MCF 10A (cell line): ENCODE measurements at regions not wholly inside any gene's neighbourhood (a gene's known extent, or its start where the extent isn't known, plus 50 kb on each side); places are given as distances from the start of the nearest gene placed in this dataset.
"Not testable (repeated sequence)": the region's sequence is repeated elsewhere in the genome, so short reads cannot be mapped to it uniquely, and the experiment has no call there.

Experiments
- BruUV-seq: library from RNA; stranded (reverse); fragments of 400-500 nt; replicated peaks from 2 replicates; lab custom pipeline; 2021; lab: Mats Ljungman, UMichigan
- CTCF ChIA-PET: fragments of 300-600 bp; sonication (Branson Sonifier 250); formaldehyde crosslinking; extraction: SDS; loops from one replicate; lab custom pipeline; 2021; ENCODE audit warnings: antibody characterized with exemption, inconsistent platforms; lab: Yijun Ruan, JAX
- POLR2A ChIA-PET: fragments of 300-600, 350-650 bp; sonication (Branson Sonifier 250); formaldehyde crosslinking; extraction: SDS; loops from one replicate; lab custom pipeline; 2020; ENCODE audit warnings: antibody characterized with exemption, inconsistent platforms; lab: Yijun Ruan, JAX
- DNase-seq: peaks from one replicate; pipeline ENCODE4 v3.0.0-alpha.2; 2018; ENCODE audit not compliant: unreplicated experiment
- H3K27ac Mint-ChIP-seq: one replicate; pipeline ENCODE4 v1.8.0; 2022; ENCODE audit warnings: mild to moderate bottlenecking, low read depth, mixed read lengths; ENCODE audit not compliant: unreplicated experiment
- H3K27me3 Mint-ChIP-seq: one replicate; pipeline ENCODE4 v1.8.0; 2022; ENCODE audit warnings: mixed read lengths; ENCODE audit not compliant: insufficient read depth, unreplicated experiment
- H3K36me3 Mint-ChIP-seq: one replicate; pipeline ENCODE4 v1.8.0; 2022; ENCODE audit warnings: mild to moderate bottlenecking, moderate library complexity, mixed read lengths; ENCODE audit not compliant: insufficient read depth, unreplicated experiment
- H3K4me1 Mint-ChIP-seq: one replicate; pipeline ENCODE4 v1.8.0; 2022; ENCODE audit warnings: mixed read lengths; ENCODE audit not compliant: insufficient read depth, unreplicated experiment
- H3K4me3 Mint-ChIP-seq: one replicate; pipeline ENCODE4 v1.8.0; 2022; ENCODE audit warnings: mild to moderate bottlenecking, moderate library complexity, mixed read lengths; ENCODE audit not compliant: unreplicated experiment
- H3K9me3 Mint-ChIP-seq: one replicate; pipeline ENCODE4 v1.8.0; 2022; ENCODE audit warnings: mixed read lengths; ENCODE audit not compliant: unreplicated experiment
- intact Hi-C: fragments of 100-400 bp; cut with micrococcal nuclease; formaldehyde crosslinking; loops from 2 replicates; pipeline ENCODE4 v1.14.1; 2022
- TF ChIP-seq, protein P1 (sequence below): fragments of 200-600 bp; IDR thresholded peaks from one replicate; pipeline ENCODE4 v1.8.0; 2022; ENCODE audit warnings: antibody characterized with exemption, mild to moderate bottlenecking; ENCODE audit not compliant: unreplicated experiment

DNA sequence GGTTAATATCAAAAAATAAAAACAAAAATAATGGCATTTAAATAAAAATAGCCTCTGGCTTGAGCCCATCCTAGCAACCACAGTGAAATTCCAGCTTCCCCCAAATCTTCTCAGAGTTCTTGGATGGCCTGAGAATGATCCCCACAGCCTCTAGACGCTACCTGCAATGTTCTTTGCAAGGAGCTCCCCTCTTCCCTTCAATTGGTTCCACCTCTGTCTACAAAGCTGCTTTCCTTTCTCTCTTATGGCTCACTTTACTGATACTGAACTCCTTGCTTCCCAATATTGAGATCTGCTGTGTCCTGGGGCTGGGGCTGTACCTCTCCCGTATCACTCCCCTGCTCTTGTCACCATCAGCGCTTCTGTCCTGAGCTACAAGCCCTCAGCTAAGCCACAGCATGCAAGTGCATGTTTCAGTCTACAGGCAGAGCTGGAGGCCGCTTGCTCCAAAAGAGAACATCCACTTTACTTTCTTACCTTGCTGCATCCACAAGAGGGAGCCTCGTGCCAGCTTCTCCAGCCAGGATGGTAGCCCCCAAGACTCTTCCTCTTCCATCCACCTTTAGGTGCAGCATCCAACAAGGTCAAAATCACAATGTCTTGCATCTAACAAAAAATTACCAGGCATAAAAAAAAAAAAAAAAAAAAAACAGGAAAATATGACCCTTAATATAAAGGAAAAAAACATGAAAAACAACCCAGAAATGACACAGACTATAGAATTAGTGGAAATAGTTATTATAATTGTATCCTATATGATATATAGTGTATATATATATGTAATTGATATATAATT lies 57.4 kb upstream of the PRSS3 start:
- no TSS peak for BruUV-seq
- peak; percentile 71 for DNase-seq
- intact Hi-C loops, result loop anchor here (1.0 to 5.0 kb wide), 4 partner anchors 40 to 284 kb away; no protein-coding TSS in a partner anchor
- no peak overlapping the region for H3K4me3 Mint-ChIP-seq
- H3K9me3 Mint-ChIP-seq, result no peaks in the 10 kb centered on the region
- peaks cover 23% of the 10 kb centered on the region for H3K4me1 Mint-ChIP-seq
- H3K27me3 Mint-ChIP-seq, result no peaks in the 10 kb centered on the region
- H3K27ac Mint-ChIP-seq, result peak overlapping the region; percentile 14
- CTCF ChIA-PET, result interaction anchor here (0.5 to 3.3 kb wide), 36 partner anchors 9 to 1263 kb away, joined by 3 to 69 read pairs (median 4); partner anchors contain the start of gene UBE2R2
- TF ChIP-seq, protein P1, sequence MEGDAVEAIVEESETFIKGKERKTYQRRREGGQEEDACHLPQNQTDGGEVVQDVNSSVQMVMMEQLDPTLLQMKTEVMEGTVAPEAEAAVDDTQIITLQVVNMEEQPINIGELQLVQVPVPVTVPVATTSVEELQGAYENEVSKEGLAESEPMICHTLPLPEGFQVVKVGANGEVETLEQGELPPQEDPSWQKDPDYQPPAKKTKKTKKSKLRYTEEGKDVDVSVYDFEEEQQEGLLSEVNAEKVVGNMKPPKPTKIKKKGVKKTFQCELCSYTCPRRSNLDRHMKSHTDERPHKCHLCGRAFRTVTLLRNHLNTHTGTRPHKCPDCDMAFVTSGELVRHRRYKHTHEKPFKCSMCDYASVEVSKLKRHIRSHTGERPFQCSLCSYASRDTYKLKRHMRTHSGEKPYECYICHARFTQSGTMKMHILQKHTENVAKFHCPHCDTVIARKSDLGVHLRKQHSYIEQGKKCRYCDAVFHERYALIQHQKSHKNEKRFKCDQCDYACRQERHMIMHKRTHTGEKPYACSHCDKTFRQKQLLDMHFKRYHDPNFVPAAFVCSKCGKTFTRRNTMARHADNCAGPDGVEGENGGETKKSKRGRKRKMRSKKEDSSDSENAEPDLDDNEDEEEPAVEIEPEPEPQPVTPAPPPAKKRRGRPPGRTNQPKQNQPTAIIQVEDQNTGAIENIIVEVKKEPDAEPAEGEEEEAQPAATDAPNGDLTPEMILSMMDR, result peak; percentile 88
- no peaks in the 10 kb centered on the region for H3K36me3 Mint-ChIP-seq
- POLR2A ChIA-PET, result interaction anchor here (0.6 to 2.5 kb wide), 7 partner anchors 10 to 639 kb away, joined by 3 to 26 read pairs (median 3); no protein-coding TSS in a partner anchor

- no peak for DNase-seq
- CTCF ChIA-PET, result interaction anchor here (0.7 to 3.3 kb wide), 12 partner anchors 10 to 334 kb away, joined by 3 to 69 read pairs (median 4); no protein-coding TSS in a partner anchor
- Mint-ChIP-seq H3K4me1 (peaks cover 21% of the 10 kb centered on the region), H3K36me3 (no peaks in the 10 kb centered on the region), H3K9me3 (no peaks in the 10 kb centered on the region), H3K27ac (no peak overlapping the region), H3K4me3 (no peak overlapping the region), H3K27me3 (no peaks in the 10 kb centered on the region)
- intact Hi-C loops, result loop anchor here (5.0 kb wide), 1 partner anchor 283 kb away; no protein-coding TSS in a partner anchor
- POLR2A ChIA-PET, result interaction anchor here (0.6 to 2.5 kb wide), 2 partner anchors 39 to 74 kb away, joined by 3 to 26 read pairs; no protein-coding TSS in a partner anchor
- TF ChIP-seq, protein P1, result no peak
- no TSS peak for BruUV-seq
Measured at GRCh38 chr9:33739398-33739797, 56.0 kb upstream of the PRSS3 start.

GRCh38 chr9:33740075-33740474 lies 55.3 kb upstream of the PRSS3 start:
- TF ChIP-seq, protein P1, result no peak
- POLR2A ChIA-PET, result interaction anchor here (0.6 to 0.7 kb wide), 2 partner anchors 42 to 67 kb away, joined by 3 to 4 read pairs; no protein-coding TSS in a partner anchor
- DNase-seq, result no peak
- H3K27ac Mint-ChIP-seq, result no peak overlapping the region
- intact Hi-C loops, result no loop called here
- H3K27me3 Mint-ChIP-seq, result no peaks in the 10 kb centered on the region
- no TSS peak for BruUV-seq
- H3K9me3 Mint-ChIP-seq, result no peaks in the 10 kb centered on the region
- H3K36me3 Mint-ChIP-seq, result no peaks in the 10 kb centered on the region
- CTCF ChIA-PET, result interaction anchor here (0.7 to 1.6 kb wide), 3 partner anchors 13 to 242 kb away, joined by 3 to 4 read pairs (median 3); no protein-coding TSS in a partner anchor
- no peak overlapping the region for H3K4me3 Mint-ChIP-seq
- peaks cover 14% of the 10 kb centered on the region for H3K4me1 Mint-ChIP-seq

GRCh38 chr9:33740958-33741357 lies 54.4 kb upstream of the PRSS3 start:
- BruUV-seq, H3K36me3 Mint-ChIP-seq, H3K4me3 Mint-ChIP-seq, intact Hi-C loops, CTCF ChIA-PET, H3K27ac Mint-ChIP-seq, DNase-seq, H3K9me3 Mint-ChIP-seq, POLR2A ChIA-PET, H3K27me3 Mint-ChIP-seq: not testable (repeated sequence)
- H3K4me1 Mint-ChIP-seq, result peaks cover 11% of the 10 kb centered on the region
